Endothelial cell (in vitro differentiated cells): ENCODE measurements at regions not wholly inside any gene's neighbourhood (a gene's known extent, or its start where the extent isn't known, plus 50 kb on each side); places are given as distances from the start of the nearest gene placed in this dataset.
"Not testable (repeated sequence)": the region's sequence is repeated elsewhere in the genome, so short reads cannot be mapped to it uniquely, and the experiment has no call there.

Experiments
- DNase-seq: peaks from one replicate; pipeline ENCODE4 v3.0.0; 2021; ENCODE audit warnings: low spot score
- H3K27ac Mint-ChIP-seq: one replicate; pipeline ENCODE4 v1.8.0; 2021; ENCODE audit warnings: mixed read lengths, inconsistent platforms; ENCODE audit not compliant: unreplicated experiment
- H3K27me3 Mint-ChIP-seq: one replicate; pipeline ENCODE4 v1.8.0; 2021; ENCODE audit warnings: mild to moderate bottlenecking, moderate library complexity, mixed read lengths, inconsistent platforms; ENCODE audit not compliant: unreplicated experiment
- H3K36me3 Mint-ChIP-seq: one replicate; pipeline ENCODE4 v1.8.0; 2021; ENCODE audit warnings: mild to moderate bottlenecking, low read depth, mixed read lengths, inconsistent platforms; ENCODE audit not compliant: unreplicated experiment
- H3K4me1 Mint-ChIP-seq: one replicate; pipeline ENCODE4 v1.8.0; 2021; ENCODE audit warnings: mild to moderate bottlenecking, mixed read lengths, inconsistent platforms; ENCODE audit not compliant: unreplicated experiment
- H3K4me3 Mint-ChIP-seq: one replicate; pipeline ENCODE4 v1.8.0; 2021; ENCODE audit warnings: mild to moderate bottlenecking, mixed read lengths, inconsistent platforms; ENCODE audit not compliant: unreplicated experiment
- H3K9me3 Mint-ChIP-seq: one replicate; pipeline ENCODE4 v1.8.0; 2021; ENCODE audit warnings: mixed read lengths, inconsistent platforms; ENCODE audit not compliant: unreplicated experiment
- CTCF ChIP-seq: fragments of 200-600 bp; sonication (generic); IDR thresholded peaks from one replicate; pipeline ENCODE4 v1.5.0; 2021; ENCODE audit warnings: antibody characterized with exemption; ENCODE audit not compliant: unreplicated experiment

DNA sequence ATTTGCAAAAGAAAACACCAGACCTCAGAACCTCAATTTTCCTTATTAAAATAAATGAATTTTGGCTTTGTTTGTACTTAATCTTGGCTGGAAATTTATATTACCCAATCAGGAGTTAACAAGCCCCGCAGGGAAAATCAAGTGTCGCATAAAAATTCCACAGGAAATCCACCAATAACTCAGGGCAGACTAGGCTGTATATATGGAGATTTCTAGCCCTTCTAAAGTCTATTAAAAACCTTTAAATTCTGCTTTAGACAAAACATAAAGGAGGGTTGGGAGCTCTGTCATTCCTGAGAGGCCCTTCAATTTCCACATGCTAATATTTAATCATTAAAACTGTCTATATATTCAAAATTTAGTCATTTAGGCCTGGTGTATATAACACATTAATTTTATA, 434.7 kb downstream of the CDH11 start:
- H3K27ac Mint-ChIP-seq, result no peak overlapping the region
- H3K36me3 Mint-ChIP-seq, result peaks cover 4% of the 10 kb centered on the region
- H3K4me3 Mint-ChIP-seq, result no peak overlapping the region
- H3K4me1 Mint-ChIP-seq, result no peaks in the 10 kb centered on the region
- peaks cover 2% of the 10 kb centered on the region for H3K27me3 Mint-ChIP-seq
- H3K9me3 Mint-ChIP-seq, result no peaks in the 10 kb centered on the region
- DNase-seq, result no peak
- no peak for TF ChIP-seq CTCF

- Mint-ChIP-seq H3K27me3 (peaks cover 2% of the 10 kb centered on the region), H3K9me3 (no peaks in the 10 kb centered on the region), H3K4me1 (peaks cover 7% of the 10 kb centered on the region), H3K27ac (no peak overlapping the region), H3K36me3 (peaks cover 4% of the 10 kb centered on the region), H3K4me3 (no peak overlapping the region)
- no peak for DNase-seq
- no peak for TF ChIP-seq CTCF
Measured at GRCh38 chr16:64679976-64680690, 441.7 kb downstream of the CDH11 start.

DNA sequence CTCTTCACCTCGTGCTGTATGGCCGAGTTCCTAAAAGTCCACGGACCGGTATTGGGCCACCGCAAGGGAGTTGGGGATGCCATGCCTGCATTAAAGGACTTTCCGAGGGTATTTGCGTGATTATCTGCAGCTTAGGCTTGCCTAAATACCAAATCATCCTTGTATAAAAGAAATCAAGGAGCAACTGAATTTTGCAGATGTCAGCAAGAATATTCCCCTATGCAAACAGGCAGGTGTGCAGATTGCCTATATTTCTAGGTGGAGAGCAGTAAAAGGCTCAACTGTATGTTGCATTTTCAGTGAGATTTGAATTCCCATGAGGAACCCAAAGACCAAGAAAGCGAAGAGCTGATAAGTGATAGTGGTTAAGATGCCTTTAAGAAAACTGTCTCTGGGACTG, 452.3 kb downstream of the CDH11 start:
- H3K4me3 Mint-ChIP-seq, result no peak overlapping the region
- H3K9me3 Mint-ChIP-seq, result no peaks in the 10 kb centered on the region
- TF ChIP-seq CTCF, result no peak
- H3K4me1 Mint-ChIP-seq, result peaks cover 15% of the 10 kb centered on the region
- H3K36me3 Mint-ChIP-seq, result no peaks in the 10 kb centered on the region
- DNase-seq, result no peak
- no peaks in the 10 kb centered on the region for H3K27me3 Mint-ChIP-seq
- no peak overlapping the region for H3K27ac Mint-ChIP-seq

GRCh38 chr16:64667334-64667877, 454.5 kb downstream of the CDH11 start:
- Mint-ChIP-seq H3K4me1 (peaks cover 5% of the 10 kb centered on the region), H3K27ac (no peak overlapping the region), H3K36me3 (no peaks in the 10 kb centered on the region), H3K4me3 (no peak overlapping the region), H3K27me3 (no peaks in the 10 kb centered on the region), H3K9me3 (no peaks in the 10 kb centered on the region)
- DNase-seq, result no peak
- no peak for TF ChIP-seq CTCF

DNA sequence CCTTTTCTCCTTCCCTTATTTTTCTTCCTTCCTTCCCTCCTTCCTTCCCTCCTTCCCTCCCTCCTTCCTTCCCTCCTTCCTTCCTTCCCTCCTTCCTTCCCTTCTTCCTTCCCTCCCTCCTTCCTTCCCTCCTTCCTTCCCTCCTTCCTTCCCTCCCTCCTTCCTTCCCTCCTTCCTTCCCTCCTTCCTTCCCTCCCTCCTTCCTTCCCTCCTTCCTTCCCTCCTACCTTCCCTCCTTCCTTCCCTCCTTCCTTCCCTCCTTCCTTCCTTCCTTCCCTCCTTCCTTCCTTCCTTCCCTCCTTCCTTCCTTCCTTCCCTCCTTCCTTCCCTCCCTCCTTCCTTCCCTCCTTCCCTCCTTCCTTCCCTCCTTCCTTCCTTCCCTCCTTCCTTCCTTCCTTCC, 459.6 kb downstream of the CDH11 start:
- not testable (repeated sequence) for H3K27ac Mint-ChIP-seq, DNase-seq, H3K9me3 Mint-ChIP-seq, H3K36me3 Mint-ChIP-seq, H3K4me1 Mint-ChIP-seq, H3K4me3 Mint-ChIP-seq, H3K27me3 Mint-ChIP-seq
